Skin of body (tissue), 1 donor: ENCODE measurements at regions not wholly inside any gene's neighbourhood (a gene's known extent, or its start where the extent isn't known, plus 50 kb on each side); places are given as distances from the start of the nearest gene placed in this dataset.

Experiments used
- DNase-seq: peaks from one replicate; lab custom pipeline; 2025; lab: John Stamatoyannopoulos, UW

- no peak for DNase-seq
These were observed 234.3 kb upstream of the HS3ST5 start for GRCh38 chr6:114577109-114577508.

- no peak for DNase-seq
These were observed 233.5 kb upstream of the HS3ST5 start for GRCh38 chr6:114576330-114576729.

- DNase-seq = no peak
These were observed 226.8 kb upstream of the HS3ST5 start for GRCh38 chr6:114569669-114570068.

GRCh38 chr6:114564302-114564933, 221.6 kb upstream of the HS3ST5 start:
- no peak for DNase-seq

GRCh38 chr6:114559419-114559818, 216.6 kb upstream of the HS3ST5 start:
- DNase-seq = no peak

GRCh38 chr6:114558153-114558552, 215.3 kb upstream of the HS3ST5 start:
- no peak for DNase-seq

GRCh38 chr6:114556846-114557488, 214.1 kb upstream of the HS3ST5 start:
- DNase-seq = no peak

- no peak for DNase-seq
These were observed 207.5 kb upstream of the HS3ST5 start for GRCh38 chr6:114550316-114550715.

- no peak for DNase-seq
These were observed 200.9 kb upstream of the HS3ST5 start for GRCh38 chr6:114543696-114544095.

GRCh38 chr6:114541794-114542193, 199.0 kb upstream of the HS3ST5 start:
- no peak for DNase-seq

- DNase-seq = no peak
These were observed 195.2 kb upstream of the HS3ST5 start for GRCh38 chr6:114537977-114538376.

- DNase-seq = no peak
These were observed 192.0 kb upstream of the HS3ST5 start for GRCh38 chr6:114534813-114535212.

GRCh38 chr6:114524081-114524480, 181.3 kb upstream of the HS3ST5 start:
- DNase-seq = no peak

- no peak for DNase-seq
These were observed 180.7 kb upstream of the HS3ST5 start for GRCh38 chr6:114523508-114523907.

- no peak for DNase-seq
These were observed 179.1 kb upstream of the HS3ST5 start for GRCh38 chr6:114521926-114522325.

GRCh38 chr6:114520976-114521375, 178.2 kb upstream of the HS3ST5 start:
- DNase-seq = no peak

GRCh38 chr6:114514170-114514569, 171.3 kb upstream of the HS3ST5 start:
- no peak for DNase-seq

- DNase-seq = no peak
These were observed 128.6 kb upstream of the HS3ST5 start for GRCh38 chr6:114471450-114471849.

- no peak for DNase-seq
These were observed 125.1 kb upstream of the HS3ST5 start for GRCh38 chr6:114467931-114468330.

- DNase-seq = no peak
These were observed 122.7 kb upstream of the HS3ST5 start for GRCh38 chr6:114465511-114465910.

- no peak for DNase-seq
These were observed 111.0 kb upstream of the HS3ST5 start for GRCh38 chr6:114453737-114454276.

GRCh38 chr6:114452785-114453401, 110.1 kb upstream of the HS3ST5 start:
- no peak for DNase-seq

- no peak for DNase-seq
These were observed 107.8 kb upstream of the HS3ST5 start for GRCh38 chr6:114450631-114451030.
